ENCODE measurements at regions not wholly inside any gene's neighbourhood (a gene's known extent, or its start where the extent isn't known, plus 50 kb on each side); places are given as distances from the start of the nearest gene placed in this dataset.

GRCh38 chr12:30428098-30428497, 267.6 kb downstream of the IPO8 start:
- TF ChIP-seq CTCF (conservative IDR thresholded peaks at IDR 0.05; ENCODE audit: low read depth, low read length) = no peak
- no peak for TF ChIP-seq EZH2 (IDR thresholded peaks at IDR 0.05; ENCODE audit: low read length, unreplicated experiment)
